Right lung (tissue), 2 donors: ENCODE measurements at regions not wholly inside any gene's neighbourhood (a gene's known extent, or its start where the extent isn't known, plus 50 kb on each side); places are given as distances from the start of the nearest gene placed in this dataset.
"Not testable (repeated sequence)": the region's sequence is repeated elsewhere in the genome, so short reads cannot be mapped to it uniquely, and the experiment has no call there.

Experiments
- DNase-seq, 2 donors: peaks; one replicate each; pipeline ENCODE4 v3.0.0-alpha.2; 2013

DNA sequence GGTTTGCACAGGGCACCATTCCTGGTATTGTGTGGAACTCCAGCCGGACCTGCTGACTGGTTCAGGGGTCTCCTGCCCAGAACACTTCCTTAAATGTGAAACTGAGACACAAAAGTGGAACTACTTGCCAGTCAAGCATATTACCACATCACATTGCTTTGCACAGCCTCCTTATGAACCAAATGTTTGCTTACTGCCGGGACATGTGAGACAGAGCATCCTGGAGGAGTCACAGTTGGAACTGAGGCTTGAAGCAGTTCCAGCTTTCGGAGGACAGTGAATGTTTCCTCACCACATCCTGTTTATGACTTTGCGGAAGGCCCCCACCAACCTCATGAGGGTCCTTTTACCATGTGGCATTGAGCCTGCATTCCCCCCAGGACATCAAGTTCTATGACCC, 105.8 kb upstream of the ARHGAP42 start:
- DNase-seq, result no peak

DNA sequence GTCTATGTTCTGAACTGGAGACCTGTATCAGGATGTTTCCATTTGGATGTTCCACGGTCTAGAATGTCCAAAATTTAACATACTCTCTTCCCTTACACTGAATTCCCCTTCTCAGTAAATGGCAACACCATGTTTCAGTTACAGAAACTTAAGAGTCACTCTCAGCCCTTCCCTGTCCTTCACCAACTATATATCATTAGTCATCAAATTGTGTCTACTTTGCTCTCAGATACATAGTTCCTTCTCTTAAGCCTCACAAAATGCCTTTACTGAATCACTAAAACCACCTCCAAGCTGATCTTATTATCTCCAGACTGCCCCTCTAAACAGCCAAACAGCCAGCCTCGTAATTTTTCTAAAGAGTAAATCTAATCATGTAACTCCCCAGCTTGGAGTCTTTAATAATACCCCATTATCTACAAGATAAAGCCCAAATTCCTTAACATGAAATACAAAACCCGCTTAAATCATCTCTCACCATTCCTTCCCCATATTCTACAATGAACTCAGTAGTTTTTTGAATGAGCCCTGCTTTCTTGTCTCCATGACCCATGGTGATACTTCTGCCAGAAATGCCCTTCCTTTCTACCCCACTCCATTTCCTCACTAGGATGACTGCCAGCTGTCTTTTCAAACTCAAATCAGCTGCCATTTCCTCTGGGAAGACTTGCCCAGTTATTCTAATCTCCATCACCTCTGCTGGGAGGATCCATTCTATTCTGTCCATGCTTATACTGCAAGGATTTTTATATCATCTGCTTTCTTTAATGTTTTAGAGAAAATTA, 102.7 kb upstream of the ARHGAP42 start:
- DNase-seq, result peak; percentile 56 to 62

DNA sequence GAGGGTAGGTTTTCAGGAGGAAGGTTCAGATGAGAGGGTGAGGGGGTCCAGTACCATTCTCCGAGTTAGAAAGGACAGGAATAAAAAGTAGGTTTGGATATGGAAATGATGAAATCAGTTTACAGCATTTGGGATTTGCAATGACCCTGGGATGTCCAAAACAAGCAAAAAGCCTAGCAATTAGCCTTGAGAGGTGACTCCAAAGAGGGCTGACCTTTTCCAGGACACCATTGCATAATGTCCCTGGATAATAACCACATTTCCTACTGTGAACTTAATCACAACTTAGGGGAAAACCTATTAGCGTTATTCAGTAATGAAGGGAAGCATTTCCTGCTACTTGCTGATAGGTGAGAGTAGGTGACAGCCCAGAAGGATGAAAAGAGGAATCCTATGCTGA, 101.4 kb upstream of the ARHGAP42 start:
- no peak for DNase-seq

DNA sequence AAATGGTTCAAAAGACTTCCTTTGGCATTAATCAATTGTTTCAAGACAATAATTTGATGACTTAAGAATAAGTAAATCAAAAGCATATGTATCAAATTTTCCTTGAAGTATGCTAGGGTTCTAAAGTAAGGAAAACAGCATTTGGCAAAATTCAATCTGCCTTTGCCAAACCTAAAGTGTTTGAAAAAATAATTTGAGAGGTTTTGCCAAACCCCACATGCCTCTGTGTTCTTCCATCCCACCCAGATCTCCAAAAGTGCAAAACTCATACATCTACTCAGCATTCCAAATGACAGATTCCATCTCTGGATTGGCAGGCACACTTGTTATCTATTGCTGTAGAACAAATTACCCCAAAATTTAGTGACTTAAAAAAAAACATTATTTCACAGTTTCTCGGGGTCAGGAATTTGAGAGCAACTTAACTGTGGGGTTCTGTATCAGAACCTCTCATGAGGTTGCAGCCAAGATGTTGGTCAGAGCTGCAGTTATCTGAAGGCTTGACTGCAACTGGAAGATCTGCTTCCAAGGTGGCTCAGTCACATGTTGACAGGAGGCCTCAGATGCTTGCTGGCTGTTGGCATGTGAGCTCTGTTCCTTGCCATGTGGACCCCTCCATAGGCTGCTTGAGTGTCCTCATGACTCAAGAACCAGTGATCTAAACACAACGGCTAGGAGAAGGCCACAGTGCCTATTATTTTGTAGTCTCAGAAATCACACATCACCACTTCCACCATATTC, 100.6 kb upstream of the ARHGAP42 start:
- no peak for DNase-seq

DNA sequence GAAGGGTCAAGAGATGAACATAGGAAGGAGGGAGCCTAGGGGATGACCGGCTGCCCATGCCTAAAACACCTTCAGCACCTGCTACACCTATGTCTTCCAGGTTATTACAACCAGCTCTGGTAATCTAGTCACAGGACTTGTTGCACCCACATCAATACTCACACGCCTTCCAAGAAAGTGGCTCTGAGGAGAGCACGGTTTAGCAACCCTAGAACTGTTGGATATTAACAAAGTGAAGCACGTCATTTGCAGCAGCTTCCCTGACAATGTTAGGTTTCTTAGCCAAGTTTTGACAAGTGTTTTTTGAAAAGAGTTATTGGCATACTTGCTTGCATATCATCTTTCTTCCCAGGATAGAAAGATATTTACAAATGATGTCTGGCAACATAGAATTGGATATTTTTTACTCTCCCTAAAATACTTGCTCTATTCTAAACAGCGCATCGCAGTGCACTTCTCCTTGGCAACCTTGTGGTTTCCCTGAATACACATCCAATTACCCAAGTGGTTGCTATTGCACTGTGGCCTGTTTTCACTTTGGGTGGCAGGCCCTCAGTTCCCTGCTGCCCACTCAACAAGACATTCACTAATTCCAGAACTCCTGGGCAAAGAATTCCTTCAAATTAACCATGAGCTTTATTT, 94.3 kb upstream of the ARHGAP42 start:
- no peak for DNase-seq

DNA sequence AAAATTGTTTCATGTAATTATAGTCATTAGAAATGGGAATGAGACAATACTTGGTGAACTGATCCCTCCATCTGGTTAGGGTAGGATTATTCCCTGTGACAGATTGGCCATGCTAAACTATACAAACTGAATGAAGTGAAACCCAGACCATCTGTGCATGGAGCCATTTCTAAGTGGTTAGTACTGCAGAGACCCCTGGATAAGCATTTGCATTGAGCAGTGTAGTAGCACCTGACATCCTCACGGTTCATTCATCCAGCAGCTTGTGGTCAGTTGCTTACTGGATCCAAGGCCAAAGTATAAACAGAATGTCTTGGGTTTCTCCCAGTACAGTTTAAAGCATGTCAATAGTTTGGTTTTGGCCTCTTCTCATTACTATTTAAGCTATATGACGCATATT, 93.8 kb upstream of the ARHGAP42 start:
- DNase-seq, result peak in 1 of 2 donors; percentile 40

DNA sequence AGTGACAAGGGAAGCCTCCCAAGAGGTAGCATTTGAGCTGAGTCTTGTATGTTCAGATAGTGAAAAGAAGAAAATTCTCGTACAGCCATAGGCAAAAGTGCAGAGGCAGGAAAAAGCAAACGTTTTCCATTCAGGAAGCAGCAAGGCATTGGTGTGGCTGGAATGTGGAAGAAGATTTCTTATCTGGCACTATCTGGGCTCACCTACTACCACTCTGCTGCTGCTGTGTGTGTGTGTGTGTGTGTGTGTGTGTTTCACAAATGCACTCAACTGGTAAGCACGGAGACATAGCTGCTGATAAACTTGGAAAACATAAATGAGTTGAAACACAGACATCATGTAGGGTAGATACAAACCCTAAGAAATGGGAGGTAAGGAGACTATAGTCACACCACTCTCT, 92.8 kb upstream of the ARHGAP42 start:
- no peak for DNase-seq

DNA sequence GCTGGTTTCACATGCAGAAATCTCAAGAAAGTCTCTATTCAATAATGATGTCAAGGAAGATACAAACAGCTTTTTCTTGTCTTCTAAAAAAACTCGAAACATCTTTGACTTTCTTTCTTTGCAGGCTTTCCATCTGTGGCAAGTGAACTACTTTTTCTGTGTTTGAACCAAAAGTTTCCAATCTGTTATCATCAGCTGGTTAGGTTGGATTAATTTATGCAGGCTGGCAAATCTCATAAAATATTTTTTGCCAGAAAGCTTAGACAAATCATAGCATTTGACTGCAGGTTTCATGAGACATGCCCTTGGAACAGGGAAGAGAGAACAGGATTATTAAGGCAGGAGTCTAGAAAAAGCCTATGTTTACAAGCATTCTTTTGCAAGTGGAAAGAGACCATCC, 86.1 kb upstream of the ARHGAP42 start:
- DNase-seq, result no peak

DNA sequence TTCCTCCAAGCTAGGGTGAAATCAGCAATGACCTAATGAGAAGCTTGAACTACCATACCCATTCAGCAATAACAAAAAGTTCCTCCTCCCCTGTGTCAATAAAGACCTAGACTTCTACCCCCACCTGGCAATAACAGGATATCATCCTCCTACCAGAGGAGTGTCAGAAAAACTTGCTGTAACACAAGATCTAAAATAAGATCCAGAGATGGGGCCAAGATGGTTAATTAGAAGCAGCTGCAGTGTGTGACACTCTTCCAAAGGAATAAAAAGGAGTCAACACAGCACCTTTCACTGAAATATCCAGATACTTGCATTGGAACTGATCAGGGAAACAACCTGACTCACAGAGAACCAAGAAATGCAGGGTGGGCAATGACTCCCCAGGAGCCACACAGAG, 84.4 kb upstream of the ARHGAP42 start:
- no peak for DNase-seq

DNA sequence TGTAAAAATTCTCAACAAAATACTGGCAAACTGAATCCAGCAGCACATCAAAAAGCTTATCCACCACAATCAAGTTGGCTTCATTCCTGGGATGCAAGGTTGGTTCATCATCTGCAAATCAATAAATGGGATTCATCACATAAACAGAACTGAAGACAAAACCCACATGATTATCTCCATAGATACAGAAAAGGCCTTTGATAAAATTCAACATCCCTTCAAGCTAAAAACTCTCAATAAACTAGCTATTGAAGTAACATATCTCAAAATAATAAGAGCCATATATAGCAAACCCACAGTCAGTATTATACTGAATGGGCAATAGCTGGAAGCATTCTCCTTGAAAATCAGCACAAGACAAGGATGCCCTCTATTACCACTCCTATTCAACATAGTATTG, 79.3 kb upstream of the ARHGAP42 start:
- not testable (repeated sequence) for DNase-seq

DNA sequence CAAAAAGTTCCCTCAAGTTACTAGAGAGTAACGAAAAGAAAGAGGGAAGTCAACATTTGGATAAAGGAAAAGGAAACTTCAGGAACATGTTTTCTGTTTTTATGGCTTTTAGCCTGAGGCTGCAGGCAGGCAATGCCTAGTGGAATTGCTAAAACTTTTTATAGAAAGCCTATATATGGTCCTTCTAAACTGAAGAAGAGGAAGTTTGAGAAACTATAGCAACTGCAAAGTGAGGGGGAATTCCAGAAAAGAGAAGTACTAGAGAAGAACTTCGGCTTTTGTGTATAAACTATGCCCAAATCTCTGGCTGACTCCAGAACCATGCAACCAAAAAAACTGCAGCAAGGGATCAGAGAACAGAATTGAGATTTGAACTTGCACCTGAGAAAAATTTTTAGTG, 74.3 kb upstream of the ARHGAP42 start:
- no peak for DNase-seq

DNA sequence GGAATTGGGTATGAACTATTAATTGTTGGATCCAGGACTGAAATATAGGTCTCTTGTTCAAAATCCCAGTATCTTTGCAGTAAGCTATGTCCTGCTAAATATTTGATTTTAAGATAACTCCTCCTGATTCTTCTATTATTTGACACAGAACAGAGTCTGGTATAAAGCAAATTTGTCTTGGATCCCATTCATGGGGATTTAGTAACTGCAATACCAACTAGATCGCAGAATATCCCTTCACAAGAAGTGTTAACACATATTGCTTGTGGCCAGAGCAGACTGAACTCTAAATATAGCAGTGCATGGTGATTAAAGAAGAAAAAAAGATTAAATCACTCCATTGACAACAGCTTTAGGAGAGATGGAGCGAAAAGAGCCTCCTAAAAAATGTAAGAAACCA, 68.2 kb upstream of the ARHGAP42 start:
- no peak for DNase-seq

DNA sequence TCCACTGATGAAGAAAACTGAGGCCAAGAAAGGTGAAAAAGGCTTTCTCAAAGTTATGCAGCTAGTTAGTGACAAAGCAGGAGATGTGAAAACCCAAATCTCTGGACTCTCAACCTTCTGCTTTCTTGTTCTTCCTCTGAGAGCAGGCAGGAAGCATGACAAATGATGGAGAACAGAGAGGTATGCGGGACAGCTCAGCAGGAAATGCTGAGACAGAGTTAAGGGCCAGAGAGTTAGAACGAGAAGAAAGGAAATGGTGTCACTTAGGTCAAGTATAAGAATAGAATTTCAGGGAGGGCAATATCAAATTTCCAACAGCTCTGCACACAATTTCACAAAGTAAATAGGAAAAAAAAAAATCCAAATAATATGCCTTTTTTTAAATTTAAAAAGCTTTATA, 67.6 kb upstream of the ARHGAP42 start:
- no peak for DNase-seq

DNA sequence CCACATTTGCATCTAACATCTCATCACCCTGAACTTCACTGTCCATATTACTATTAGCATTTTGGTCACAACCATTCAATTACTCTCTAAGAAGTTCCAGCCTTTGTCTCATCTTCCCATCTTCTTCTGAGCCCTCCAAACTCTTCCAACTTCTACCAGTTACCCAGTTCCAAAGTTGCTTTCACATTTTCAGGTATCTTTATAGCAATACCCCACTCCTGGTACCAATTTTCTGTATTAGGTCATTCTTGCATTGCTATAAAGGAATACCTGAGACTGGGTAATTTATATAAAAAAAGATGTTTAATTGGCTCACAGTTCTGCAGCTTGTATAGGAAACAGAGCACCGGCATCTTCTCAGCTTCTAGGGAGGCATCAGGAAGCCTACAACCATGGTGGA, 64.7 kb upstream of the ARHGAP42 start:
- DNase-seq, result no peak

DNA sequence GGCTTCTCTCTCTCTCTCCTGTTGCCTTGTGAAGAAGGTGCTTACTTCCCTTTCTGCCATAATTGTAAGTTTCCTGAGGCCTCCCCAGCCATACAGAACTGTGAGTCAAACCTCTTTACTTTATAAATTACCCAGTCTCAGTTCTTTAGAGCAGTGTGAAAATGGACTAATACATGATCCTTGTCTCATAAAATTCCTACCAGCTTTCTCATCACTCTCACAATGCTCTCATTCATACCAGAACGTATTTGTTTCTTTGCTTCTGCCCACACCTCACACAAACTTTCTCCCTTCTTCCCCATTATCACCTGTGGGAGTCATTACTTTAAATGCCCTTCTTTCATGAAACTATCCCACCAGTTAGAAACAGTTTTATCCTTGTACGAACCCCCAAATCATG, 62.7 kb upstream of the ARHGAP42 start:
- DNase-seq, result no peak

DNA sequence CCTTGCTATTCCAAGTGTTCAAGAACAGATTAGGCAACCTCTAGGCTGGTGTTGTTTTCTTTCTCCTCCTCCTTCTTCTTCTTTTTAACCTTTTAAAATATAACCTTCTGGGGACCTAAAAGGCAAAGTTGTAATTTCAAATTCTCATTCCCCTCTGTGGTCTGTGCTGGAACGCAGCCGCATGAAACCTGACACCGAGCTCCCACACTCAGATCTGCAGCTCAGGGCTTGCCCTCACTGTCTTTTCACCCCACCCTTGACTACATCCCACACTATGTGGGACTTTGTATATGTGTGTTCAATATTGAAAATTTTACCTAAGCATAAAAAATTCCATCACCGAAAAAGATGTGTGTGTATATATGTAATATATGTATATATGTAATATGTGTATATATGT, 62.0 kb upstream of the ARHGAP42 start:
- no peak for DNase-seq

DNA sequence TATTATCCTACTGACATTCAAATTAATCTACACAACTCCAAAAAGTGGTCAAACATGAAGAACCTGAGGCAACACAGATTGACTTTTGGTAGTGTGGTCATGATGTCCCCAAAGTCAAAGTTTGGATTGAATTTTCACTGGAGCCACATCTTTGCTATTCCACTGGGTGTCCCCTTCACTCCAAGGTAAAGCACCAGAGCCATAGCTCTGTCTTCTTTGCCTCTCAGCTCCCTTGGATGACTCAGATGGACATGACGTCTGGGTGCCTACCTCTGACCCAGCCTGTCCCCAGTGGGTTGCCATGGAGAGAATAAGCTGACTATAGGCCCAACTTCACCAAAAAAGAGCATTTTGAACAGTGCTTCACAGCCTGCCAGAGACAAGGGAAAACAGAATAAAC, 57.4 kb upstream of the ARHGAP42 start:
- DNase-seq, result no peak

DNA sequence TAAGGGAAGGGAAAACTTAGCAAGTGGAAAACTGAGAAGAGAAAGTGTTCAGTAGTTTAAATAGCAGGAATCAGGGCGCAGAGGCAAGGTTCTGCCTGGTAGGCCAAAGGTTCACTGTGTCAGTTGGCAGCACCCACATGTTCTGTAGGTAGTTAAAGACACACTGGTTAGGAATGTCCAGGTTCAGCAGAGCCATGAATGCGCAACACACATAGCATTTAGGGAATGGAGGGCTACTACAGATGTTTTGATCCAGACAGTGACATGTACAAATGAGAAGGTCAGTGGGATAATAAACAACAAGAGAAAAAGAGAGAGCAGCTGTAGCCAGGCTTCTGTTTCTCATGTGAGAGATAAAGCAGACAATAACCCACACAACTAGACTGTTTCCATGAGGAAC, 56.2 kb upstream of the ARHGAP42 start:
- no peak for DNase-seq

DNA sequence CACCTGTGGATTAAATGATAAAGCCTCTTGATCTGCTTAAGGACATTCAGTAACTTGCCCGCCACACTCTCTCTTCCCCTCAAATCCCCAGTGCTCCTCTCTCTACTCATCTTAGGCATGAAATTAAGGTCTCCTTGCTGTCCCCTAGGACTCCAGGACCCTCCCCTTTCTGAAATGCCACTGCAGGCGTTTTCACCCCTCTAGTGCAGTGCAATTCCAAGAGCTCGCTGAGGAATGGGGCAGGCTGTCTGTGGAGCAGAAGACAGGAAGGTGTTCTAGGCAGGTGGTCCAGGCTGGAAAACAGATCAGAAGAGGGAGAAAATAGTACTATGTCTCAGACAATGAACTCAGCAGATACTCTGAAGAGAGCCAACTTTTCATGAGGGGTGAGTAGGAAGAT, 55.8 kb upstream of the ARHGAP42 start:
- DNase-seq, result no peak

DNA sequence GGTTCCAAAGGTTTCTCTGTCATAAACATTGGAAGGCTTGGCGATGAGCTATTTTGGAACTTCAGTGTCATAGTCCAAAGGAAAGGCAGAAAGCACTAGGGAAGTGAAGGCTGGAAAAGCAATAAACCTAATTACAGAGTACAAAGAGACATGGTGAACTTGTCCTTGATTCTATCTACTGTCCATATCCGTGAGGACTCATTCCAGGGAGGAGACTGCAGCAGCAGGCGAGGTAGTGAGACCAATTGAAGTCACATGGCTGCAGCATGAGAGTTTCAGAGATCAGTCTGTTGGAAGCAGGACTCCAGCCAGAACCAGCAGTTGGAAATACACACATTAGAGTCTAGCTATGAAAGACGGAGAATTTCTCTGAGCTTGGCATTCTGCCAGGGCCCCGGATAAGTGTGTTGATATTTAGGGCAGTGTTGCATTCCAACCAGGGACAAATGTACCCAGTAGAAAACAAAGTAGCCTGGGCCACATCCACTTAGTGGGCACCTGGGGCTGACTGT, 54.1 kb upstream of the ARHGAP42 start:
- peak; percentile 73 to 74 for DNase-seq

DNA sequence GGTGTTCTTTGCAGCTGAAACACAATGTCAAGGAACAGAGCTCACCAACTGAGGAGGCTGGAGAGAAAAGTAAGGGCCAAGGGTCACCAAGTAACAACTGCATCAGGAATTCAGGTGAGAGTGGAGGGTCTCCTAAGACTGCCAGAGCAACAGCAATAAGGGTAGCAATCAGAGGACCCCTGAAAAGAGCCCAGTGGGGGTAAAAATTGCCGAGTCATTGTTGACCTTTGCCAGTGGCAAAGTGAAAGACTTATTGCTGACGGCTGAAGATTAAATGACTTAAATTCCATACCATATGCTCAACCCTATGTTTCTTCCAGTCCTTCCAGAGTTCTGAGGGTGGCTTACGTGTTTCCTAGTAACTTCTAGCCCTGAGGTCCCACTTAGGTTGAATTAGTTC, 51.9 kb upstream of the ARHGAP42 start:
- no peak for DNase-seq

DNA sequence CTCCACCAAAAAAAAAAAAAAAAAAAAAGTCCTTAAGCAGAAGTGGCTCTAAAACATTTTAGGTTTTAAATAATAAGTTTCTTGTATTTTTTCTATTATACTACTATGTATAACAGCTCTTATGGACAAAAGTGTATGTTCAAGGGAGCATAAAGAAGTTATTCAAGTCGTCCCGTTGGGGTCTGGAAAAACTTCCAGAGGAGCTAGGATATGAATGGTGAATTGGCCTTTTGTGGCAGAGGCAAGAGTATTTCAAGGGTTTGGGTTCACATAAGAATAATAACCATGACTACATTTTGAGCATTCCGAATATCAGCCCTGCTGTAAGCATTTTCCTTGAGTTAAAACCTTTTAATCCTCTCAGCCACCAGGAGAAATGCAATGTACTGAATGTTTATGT, 50.6 kb upstream of the ARHGAP42 start:
- DNase-seq, result no peak
